OCI-LY3 (cell line): ENCODE measurements at regions not wholly inside any gene's neighbourhood (a gene's known extent, or its start where the extent isn't known, plus 50 kb on each side); places are given as distances from the start of the nearest gene placed in this dataset.

ENCODE experiments used
- H2AFZ ChIP-seq: fragments of 200-600, 300-600 bp; shearing (Covaris generic); 2 replicates; pipeline ENCODE4 v1.6.0; 2014; ENCODE audit warnings: antibody characterized with exemption, low read depth, low read length
- H3K27ac ChIP-seq: fragments of 200-600, 300-600 bp; sonication (generic); 2 replicates; pipeline ENCODE4 v1.5.1; 2014; ENCODE audit warnings: mild to moderate bottlenecking, low read length, moderate library complexity, mixed read lengths
- H3K27me3 ChIP-seq: fragments of 200-600, 300-600 bp; sonication (generic); 2 replicates; pipeline ENCODE4 v1.6.1; 2014; ENCODE audit warnings: low read depth, low read length, mixed read lengths
- H3K36me3 ChIP-seq: fragments of 200-600, 300-600 bp; sonication (generic); replicated peaks from 2 replicates; pipeline ENCODE3; 2014; ENCODE audit warnings: low read depth, low read length, mixed read lengths
- H3K4me1 ChIP-seq: fragments of 300-600, 200-600 bp; sonication (generic); 2 replicates; pipeline ENCODE4 v1.6.1; 2014; ENCODE audit warnings: low read length, mixed read lengths
- H3K4me2 ChIP-seq: fragments of 200-600, 300-600 bp; sonication (generic); 2 replicates; pipeline ENCODE4 v1.6.1; 2014; ENCODE audit warnings: low read length, mixed read lengths
- H3K4me3 ChIP-seq: fragments of 300-600, 200-600 bp; sonication (generic); 2 replicates; pipeline ENCODE4 v1.5.1; 2014; ENCODE audit warnings: antibody characterized with exemption, mild to moderate bottlenecking, low read length, moderate library complexity
- H3K79me2 ChIP-seq: fragments of 300-600, 200-600 bp; shearing (Covaris generic); 2 replicates; pipeline ENCODE4 v1.6.1; 2014; ENCODE audit warnings: mild to moderate bottlenecking, low read length, mixed read lengths
- H3K9ac ChIP-seq: fragments of 300-600, 200-600 bp; shearing (Covaris generic); 2 replicates; pipeline ENCODE4 v1.6.0; 2014; ENCODE audit warnings: mild to moderate bottlenecking, low read length, moderate library complexity
- H3K9me3 ChIP-seq: fragments of 200-600, 300-600 bp; shearing (Covaris generic); 2 replicates; pipeline ENCODE4 v1.6.1; 2014; ENCODE audit warnings: low read length, mixed read lengths; ENCODE audit not compliant: insufficient read depth
- H4K20me1 ChIP-seq: fragments of 200-600, 300-600 bp; sonication (generic); 2 replicates; pipeline ENCODE4 v1.6.1; 2016; ENCODE audit warnings: low read length, mixed read lengths; ENCODE audit not compliant: insufficient read depth
- CTCF ChIP-seq: fragments of 200-600, 300-600 bp; sonication (generic); IDR thresholded peaks from 2 replicates; pipeline ENCODE4 v1.5.1; 2014; ENCODE audit warnings: antibody characterized with exemption, low read length, low read depth
- EZH2phosphoT487 ChIP-seq: fragments of 200-600 bp; shearing (Covaris generic); IDR thresholded peaks from 2 replicates; pipeline ENCODE4 v1.6.1; 2018; ENCODE audit warnings: antibody characterized with exemption, mixed run types, low read depth

- Histone ChIP-seq H3K79me2 (no peaks in the 10 kb centered on the region), H3K4me1 (peaks cover 17% of the 10 kb centered on the region), H3K4me3 (no peak overlapping the region), H3K27ac (no peak overlapping the region), H3K27me3 (no peaks in the 10 kb centered on the region), H3K9me3 (peaks cover 3% of the 10 kb centered on the region; the same call in 1 of the 2 replicates), H3K4me2 (no peak overlapping the region), H3K9ac (no peak overlapping the region), H2AFZ (no peak overlapping the region), H3K36me3 (peaks cover 4% of the 10 kb centered on the region), H4K20me1 (no peaks in the 10 kb centered on the region)
- no peak for TF ChIP-seq CTCF
- no peak for TF ChIP-seq EZH2phosphoT487
These were observed 1009.5 kb downstream of the NAALADL2 start for GRCh38 chr3:175868626-175869025.

- no peaks in the 10 kb centered on the region for H3K79me2 ChIP-seq
- no peaks in the 10 kb centered on the region for H3K27me3 ChIP-seq
- H3K4me1 ChIP-seq = peaks cover 17% of the 10 kb centered on the region
- H3K36me3 ChIP-seq = peaks cover 4% of the 10 kb centered on the region
- no peaks in the 10 kb centered on the region for H4K20me1 ChIP-seq
- peaks cover 3% of the 10 kb centered on the region; the same call in 1 of the 2 replicates for H3K9me3 ChIP-seq
- H3K27ac ChIP-seq = no peak overlapping the region
- no peak overlapping the region for H2AFZ ChIP-seq
- H3K4me3 ChIP-seq = no peak overlapping the region
- no peak overlapping the region for H3K4me2 ChIP-seq
- TF ChIP-seq CTCF (no peak), EZH2phosphoT487 (no peak)
- no peak overlapping the region for H3K9ac ChIP-seq
These were observed 1006.6 kb downstream of the NAALADL2 start for GRCh38 chr3:175865724-175866123.

GRCh38 chr3:175861916-175862315, 1002.8 kb downstream of the NAALADL2 start:
- no peak overlapping the region for H3K27ac ChIP-seq
- no peak overlapping the region for H3K4me3 ChIP-seq
- H3K79me2 ChIP-seq = no peaks in the 10 kb centered on the region
- H4K20me1 ChIP-seq = no peaks in the 10 kb centered on the region
- no peaks in the 10 kb centered on the region for H3K9me3 ChIP-seq
- H2AFZ ChIP-seq = no peak overlapping the region
- no peaks in the 10 kb centered on the region for H3K27me3 ChIP-seq
- H3K9ac ChIP-seq = no peak overlapping the region
- H3K36me3 ChIP-seq = no peaks in the 10 kb centered on the region
- no peaks in the 10 kb centered on the region for H3K4me1 ChIP-seq
- no peak overlapping the region for H3K4me2 ChIP-seq
- no peak for TF ChIP-seq EZH2phosphoT487
- no peak for TF ChIP-seq CTCF
